HG03571 (cell line): ENCODE measurements at regions not wholly inside any gene's neighbourhood (a gene's known extent, or its start where the extent isn't known, plus 50 kb on each side); places are given as distances from the start of the nearest gene placed in this dataset.
"Not testable (repeated sequence)": the region's sequence is repeated elsewhere in the genome, so short reads cannot be mapped to it uniquely, and the experiment has no call there.

Source experiments
- ATAC-seq: cut with Tn5 transposase; IDR thresholded peaks from one replicate; pipeline ENCODE4 v1.9.1; 2021; ENCODE audit not compliant: unreplicated experiment

DNA sequence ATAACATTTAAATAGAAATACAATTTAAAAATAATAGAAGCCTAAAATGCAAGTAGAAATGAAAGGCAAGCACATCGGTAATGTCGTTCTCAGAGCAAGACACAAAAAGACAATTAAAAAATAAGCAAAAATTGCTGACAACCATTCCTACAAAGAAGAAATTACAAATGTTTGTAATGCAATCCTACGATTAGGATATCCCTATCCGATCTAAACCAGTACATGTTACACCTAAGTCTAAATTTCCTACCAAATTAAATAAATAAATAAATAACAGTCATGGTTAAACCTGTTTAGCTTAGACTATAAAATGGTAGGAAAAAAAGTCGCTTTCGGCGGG, 90.0 kb downstream of the ANXA2R start:
- no peak for ATAC-seq

DNA sequence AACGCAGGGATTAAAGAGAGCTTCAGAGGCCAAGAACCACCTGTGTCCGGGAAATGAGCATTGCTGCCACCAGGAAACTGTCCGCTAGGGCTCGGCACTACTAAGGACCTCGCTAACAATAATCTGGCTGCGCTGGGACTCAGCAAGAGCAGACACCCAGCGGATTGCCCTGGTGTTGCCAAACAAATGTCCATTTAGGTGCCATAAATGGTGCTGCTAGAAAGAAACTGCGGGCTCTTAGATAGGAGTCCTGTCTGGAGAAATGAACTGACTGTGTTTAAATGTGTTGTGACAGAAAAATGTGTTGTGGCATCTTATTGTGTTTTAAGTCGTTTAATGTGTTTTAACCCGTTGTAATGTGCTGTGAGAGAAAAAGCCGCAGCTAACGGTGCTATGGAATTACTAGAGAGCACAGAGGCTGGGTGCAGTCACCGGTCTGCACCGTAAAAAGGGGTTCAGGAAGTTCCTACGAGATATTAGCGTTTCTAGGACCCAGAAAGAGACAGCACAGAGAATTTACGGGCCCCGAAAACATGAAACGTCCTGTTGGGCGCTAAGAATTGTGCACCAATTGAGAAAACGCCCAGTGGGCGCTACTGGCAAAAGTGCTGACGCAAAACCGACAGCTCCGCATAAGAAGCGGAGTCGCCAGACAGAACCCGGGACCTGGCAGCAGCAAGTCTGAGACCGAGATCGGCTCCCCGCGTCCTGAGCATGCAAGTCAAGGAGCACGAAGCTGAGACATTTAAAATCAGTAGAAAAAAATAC, 90.6 kb downstream of the ANXA2R start:
- peak; percentile 66 for ATAC-seq

DNA sequence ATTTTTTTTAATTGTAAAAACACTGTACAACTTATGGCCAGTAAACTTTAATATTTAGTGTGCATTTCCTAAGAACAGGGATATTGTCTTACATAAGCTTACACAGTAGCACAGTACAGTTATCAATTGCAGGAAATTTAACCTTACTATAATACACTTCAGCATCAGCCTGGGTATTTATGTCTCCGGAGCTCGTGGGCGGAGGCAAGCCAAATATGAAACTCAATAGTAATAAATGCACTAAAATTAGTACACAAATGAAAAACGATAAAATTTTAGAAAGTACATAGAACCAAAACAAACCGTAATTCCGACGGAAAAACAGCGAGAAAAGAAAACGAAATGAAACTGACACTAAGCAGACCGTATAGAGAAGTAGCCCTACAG, 91.2 kb downstream of the ANXA2R start:
- no peak for ATAC-seq

DNA sequence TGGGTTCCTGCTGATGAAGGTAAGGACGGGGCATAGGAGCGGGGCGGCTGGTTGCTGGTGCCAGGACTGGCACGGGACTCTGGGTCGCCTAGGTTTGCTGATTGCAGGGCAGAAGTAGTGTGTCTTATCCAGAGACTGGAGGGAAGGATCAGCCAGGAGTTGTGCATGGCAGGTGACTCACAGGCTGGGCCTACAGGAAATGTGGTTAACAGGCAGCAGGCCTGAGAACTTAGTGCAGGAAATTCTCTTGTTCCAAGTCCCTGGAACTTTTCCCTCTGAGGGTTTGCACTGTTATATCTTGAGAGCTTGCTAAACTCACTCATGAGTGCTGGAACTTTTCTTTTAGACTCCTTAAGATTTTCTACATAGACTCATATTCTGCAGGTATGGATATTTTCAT, 95.1 kb downstream of the ANXA2R start:
- no peak for ATAC-seq

DNA sequence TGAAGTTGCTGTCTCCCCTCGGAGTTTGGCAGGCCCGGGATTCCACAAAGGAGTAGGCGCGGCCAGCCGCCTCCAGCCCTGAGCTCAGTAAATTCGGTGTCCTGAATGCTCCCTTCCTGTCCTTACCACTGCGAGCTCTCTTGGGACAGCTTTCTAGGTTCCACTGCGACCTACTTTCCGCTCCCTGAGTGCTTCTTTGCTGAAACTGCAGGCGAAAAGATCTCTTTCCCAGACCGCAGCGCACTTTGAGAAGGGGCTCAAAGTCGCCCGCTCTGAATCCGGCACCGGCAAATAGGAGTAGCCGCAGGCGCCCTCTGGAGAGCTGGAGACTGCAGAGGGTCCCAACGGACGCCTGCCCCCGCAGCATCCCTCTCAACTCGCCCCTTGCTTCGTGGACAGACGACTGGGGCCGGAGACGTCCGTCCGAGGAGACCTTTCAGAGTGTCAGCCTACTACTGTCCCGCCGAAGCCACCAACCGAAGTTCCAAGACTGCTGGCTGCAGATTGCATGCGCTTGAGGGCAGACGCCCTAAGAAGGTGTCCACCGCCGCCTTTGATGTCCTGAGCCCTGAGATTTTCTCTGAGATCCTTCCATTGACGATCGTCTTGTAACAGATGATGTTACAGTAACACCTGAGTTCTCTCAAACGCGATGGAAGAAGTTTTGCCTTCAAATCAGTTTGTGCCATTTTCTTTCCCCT, 96.0 kb downstream of the ANXA2R start:
- ATAC-seq = no peak

DNA sequence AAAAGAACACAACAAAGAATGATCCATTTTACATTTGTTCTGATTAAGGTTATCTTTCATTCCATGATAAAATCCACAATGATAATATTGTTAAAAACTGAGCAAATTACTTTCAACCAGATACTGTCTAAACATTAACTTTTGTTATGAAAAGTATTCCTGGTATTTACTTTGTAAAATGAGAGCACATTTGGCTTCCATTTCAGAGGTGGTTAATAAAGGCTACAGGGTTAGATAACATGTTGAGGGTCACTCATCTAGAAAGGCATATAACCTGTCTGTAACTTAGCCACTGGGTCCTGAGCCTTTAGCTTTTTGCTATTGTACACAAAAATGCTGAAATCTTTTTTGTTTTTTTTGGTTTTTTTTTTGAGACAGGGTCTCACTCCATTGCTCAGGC, 99.3 kb downstream of the ANXA2R start:
- no peak for ATAC-seq

DNA sequence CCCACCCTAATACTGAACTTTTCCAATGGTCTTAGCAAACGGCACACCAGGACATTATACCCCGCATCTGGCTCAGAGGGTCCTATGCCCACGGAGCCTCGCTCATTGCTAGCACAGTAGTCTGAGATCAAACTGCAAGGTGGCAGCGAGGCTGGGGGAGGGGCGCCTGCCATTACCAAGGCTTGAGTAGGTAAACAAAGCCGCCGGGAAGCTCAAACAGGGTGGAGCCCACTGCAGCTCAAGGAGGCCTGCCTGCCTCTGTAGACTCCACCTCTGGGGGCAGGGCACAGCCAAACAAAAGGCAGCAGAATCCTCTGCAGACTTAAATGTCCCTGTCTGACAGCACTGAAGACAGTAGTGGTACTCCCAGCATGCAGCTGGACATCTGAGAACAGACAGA, 108.1 kb downstream of the ANXA2R start:
- ATAC-seq = not testable (repeated sequence)

DNA sequence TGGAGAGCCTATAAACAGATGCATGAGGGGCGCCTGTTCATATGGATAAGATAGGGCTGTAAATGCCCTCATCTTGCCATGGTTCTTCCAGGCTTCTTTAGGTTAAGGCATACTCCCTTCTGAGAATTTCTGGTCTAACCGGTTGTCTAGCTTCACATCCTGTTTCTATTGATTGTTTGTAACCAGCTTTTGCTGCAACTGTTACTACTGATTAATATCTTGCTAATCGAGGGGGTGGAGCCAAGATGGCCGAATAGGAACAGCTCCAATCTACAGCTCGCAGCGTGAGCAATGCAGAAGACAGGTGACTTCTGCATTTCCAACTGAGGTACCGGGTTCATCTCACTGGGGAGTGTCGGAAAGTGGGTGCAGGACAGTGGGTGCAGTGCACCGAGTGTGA, 108.7 kb downstream of the ANXA2R start:
- not testable (repeated sequence) for ATAC-seq

DNA sequence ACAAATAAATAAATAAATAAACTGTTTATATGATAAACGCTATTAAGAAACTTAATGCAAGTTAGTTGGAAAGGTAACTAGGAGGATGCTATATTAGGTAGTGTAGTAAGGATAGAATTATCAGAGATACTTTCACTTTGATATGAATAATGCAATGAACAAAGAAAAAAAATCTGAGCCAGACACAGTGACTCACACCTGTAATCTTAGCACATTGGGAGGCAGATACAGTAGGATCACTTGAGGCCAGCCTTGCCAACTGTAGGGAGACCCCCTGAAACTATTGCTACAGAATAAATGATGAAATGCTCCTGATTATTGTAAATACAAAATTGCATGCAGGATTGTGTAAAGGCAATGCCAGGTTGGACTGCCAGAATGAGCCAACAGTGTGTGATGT, 109.2 kb downstream of the ANXA2R start:
- no peak for ATAC-seq

DNA sequence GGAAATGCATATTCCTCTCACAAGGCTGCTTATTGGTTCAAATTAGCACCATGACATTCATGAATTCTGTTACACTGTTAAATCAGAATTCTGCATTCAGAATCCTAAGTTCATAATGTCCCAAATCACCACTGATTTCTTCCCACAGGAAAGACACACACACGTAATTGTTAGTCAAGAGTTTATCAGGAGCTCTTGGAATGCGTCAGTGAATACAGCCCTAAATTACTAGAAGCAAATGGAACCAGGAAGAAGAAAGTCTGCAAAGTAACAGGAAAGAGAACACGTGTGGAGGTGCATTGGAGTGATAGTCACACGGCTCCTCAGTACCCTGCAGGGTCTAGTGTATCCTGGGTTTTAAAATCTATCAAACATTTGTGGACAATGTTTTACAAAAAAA, 110.2 kb downstream of the ANXA2R start:
- ATAC-seq = no peak

DNA sequence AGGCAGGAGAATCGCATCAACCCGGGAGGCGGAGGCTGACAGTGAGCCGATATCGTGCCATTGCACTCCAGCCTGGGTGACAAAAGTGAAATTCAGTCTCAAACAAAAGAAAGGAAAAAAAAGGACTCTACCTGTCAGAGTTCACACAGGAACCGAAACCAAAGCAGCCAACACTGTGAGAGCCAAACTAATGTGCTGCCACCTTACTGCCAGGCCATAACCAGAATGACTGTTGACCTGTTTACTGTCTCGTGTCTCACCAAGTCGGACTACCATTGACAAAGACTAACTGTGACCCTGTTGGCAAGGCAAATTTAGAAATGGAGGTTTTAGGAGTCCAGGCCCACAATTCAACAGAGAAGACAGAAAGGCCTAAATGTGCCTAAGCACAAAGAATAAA, 112.4 kb downstream of the ANXA2R start:
- ATAC-seq = peak; percentile 90

DNA sequence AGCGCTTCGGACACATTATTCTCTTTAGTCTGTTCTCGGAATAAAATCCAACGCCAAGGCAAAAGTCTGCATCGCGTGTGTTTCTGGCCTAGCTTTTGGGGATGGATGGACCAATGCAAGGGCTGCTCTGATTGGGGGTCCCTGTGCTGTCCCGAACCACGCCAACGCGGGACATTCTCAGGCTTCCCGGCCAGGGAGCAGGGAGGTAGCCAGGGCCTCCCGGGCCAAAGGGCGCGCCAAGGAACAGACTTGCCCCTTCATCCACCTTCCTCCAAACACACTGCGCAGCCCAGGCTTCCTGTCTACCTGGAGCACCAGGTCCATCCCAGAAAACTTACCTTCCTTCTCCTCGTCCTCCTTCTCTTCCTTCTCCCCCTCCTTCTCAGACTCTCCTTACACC, 113.0 kb upstream of the SELENOP start:
- no peak for ATAC-seq

DNA sequence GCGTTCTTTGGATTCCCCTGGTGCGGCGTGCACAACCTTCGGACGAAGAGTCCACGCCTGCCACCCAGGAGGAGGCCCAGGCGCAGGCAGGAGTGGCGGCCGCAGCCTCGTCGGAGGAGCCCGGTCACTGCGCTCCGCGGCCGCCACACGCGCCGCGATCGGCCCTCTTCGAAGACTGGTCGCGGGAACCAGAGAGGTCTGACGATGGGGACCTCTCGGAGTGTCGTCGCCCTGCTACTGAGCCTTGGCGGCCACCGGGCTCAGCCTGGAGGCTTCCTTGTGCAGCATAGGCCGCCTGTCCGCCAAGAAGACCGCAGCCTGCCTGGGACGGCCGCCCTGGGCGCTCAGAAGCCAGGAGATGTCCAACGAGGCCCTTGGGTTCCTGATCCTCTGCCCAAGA, 112.5 kb upstream of the SELENOP start:
- no peak for ATAC-seq

DNA sequence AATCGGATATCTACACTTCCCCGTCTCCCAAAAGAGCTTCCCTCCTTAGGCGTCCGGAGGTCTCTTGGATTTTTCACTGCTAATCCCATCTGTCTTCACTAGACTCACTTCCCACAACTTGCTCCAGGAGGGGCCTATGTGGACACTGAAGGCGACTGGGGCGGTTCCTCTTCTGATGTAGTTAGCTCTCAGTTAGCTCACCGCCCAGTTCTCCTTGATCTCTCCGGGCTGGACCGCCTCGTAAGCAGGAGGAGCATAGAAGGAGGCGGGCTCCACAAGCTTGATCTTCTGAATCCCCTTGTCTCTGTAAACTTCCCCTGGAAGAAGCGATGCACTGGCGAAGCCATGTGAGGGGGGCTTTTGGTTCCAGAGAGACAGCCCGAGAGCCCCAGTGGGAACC, 112.0 kb upstream of the SELENOP start:
- ATAC-seq = no peak

DNA sequence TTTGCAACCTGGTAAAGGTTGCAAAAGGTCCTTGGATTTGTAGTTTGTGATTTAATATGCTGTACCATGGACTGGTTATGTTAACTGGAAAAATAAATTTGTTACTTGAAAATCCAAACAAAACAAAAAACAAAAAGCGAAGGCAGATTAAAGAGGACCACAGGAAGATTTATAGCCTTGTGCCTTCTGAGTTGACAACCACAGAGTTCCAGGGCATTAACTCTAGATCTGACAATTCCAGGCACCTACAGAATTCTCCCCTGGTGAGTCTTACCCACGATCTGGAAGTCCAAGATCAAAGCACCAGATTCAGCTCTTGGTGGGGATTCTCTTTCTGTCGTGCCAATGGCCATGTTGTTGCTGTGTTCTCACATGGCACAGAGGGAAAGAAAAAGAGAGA, 107.9 kb upstream of the SELENOP start:
- ATAC-seq = no peak

DNA sequence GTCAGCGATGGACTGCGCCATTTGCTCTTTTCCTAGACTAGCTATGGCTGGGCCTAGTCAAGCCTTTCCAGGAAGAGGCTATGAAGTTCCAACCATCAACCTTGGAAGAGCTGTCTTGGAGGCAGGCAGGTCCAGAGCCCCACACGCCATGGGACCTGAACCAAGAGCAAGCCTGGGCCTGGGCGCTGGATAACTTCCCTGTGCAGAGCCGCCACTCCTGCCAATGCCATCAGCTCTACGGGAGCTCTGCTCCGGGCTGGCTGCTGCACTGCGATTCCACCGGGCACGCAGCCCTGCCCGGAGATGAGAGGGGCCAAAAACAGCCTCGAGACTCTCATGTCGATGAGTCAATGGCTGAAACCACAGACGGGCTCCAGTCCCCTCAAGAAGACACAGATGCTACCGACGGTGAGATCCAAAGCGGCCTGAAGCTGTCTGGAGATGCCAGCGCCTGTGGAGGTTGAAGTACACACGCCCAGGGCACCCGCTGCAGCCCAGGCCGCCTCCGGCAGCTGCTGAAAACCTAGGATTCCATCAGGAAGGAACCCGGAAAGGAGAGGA, 103.7 kb upstream of the SELENOP start:
- ATAC-seq = no peak

DNA sequence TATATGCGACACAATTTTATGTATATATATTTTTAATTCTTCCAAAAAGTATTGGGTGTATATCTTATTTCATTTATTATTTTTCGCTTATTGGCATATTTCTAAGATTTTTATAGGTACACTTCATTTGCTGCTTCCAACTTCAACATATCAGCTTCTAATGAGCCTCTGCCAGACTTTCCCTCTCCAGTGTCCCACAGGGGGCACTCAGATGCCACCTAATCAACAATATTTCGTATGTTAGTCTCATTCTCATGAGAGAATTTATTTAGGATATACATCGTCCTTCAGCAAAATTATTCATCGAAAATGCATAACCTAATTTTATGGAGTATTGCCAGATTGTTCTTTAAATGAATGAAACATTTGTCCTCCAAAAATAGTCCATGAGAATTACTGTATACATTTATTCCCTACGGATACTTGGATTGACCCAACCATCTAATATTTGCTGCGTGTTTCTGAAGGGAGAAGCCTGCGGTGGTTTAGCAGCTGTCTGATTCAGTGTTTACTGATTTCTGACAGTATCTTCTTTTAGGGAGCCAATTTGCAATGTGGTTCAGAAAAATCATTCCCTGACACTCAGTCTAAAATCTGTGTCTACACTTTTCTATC, 100.6 kb upstream of the SELENOP start:
- ATAC-seq = no peak

DNA sequence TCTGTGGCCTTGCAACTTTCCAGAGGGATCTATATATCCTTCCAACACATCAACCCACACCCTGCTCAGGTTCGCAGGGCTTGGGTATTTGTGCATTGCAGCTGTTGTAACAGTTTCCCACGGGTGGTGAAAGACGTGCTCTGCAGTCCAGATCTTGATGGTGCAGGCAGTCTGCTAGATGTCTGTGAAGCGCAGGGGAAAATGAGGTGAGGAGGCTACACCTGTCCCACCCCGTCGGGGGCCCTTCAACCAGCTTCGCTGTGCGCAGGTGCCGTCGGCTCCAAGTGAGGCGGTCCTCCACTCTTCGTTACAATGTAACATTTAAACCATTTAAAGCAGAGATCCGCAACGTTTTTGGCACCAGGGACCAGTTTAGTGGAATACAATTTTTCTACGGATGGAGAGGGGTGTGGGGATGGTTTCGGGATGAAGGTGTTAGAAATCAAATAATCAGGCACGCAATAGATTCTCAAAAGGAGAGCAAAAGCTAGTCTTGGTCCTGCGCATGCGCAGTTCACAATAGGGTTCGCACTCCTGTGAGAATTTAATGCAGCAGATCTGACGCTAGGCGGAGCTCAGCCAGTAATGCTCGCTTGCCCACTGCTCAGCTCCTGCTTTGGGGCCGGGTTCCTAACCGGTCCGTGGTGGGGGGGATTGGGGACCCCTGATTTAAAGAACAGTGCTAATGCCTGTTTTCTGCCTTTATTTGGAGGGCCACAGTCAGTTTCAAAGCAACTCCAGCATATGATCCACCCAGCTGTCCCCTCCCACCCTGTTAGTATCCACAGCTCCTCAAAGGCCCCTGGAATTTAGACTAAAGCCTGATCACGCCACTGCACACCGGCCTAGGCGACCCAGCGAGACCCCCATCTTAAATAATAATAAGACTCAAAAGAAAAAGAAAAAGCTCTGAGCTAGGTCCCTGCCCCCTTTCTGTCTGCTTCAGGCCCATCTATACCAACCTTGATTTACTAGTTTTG, 97.1 kb upstream of the SELENOP start:
- ATAC-seq = peak; percentile 92

DNA sequence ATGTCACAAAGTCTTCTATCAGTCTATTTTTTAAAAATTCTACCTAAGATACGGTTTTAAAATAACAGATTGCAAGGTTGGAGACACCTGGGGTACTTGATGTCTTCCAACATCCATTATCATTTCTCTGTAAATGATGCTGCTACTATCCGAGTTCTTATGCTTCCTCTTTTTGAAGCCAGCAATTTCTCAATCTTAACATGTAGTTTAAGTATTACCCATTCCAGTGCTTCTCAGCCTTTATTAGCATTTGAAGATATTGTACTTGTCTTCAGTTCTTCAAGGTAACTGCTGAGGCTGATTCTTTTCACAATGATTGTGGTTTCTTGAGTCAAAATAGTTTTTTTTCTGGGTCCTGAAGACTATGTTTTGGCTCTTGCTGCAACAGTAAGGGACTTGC, 96.4 kb upstream of the SELENOP start:
- ATAC-seq = no peak

DNA sequence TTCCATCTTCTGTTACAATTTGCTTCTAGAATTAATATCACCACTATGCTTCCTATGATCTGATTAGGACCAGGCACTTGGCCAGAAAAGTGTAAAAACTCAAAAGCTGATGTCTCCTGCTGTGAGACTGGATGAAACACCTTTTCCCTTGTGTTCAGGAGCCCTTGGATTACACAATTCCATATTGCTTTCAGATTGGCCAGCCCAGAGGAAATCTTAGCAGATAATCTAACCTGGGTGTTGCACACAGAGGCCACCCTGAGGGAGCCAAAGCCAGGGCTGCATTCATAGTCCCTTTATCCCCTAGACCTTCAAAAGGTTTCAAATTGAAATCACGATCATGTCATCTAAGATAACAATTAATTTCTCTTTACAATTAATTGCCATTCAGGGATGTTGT, 94.1 kb upstream of the SELENOP start:
- ATAC-seq = no peak

DNA sequence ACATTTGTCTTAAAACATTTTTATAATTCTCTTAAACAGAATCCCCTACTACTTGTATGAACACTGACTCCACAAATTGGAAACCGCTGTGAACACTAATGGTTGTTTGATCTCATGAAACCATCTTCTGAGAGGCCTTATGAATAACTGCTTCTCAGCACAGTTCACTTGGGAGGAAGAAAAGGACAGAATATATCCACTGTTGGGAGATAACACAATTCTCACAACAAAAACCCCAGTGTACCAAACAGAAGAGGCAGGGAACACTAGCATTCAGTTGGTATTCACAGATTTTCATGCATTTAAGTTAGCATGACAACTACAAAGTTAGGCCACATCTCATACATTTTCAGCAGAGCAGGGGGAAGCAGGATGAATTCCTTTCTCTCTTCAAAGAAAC, 89.0 kb upstream of the SELENOP start:
- no peak for ATAC-seq
